SK-N-SH (cell line): ENCODE measurements at regions not wholly inside any gene's neighbourhood (a gene's known extent, or its start where the extent isn't known, plus 50 kb on each side); places are given as distances from the start of the nearest gene placed in this dataset.
A peak's percentile ranks its signal among the peaks of the same experiment; 100 is the strongest.

Experiments
- CTCF ChIA-PET: fragments of 300-600, 350-600 bp; formaldehyde crosslinking; extraction: SDS; loops from one replicate; lab custom pipeline; 2021; lab: Yijun Ruan, JAX
- POLR2A ChIA-PET: fragments of 350-600 bp; sonication (Branson Sonifier 250); formaldehyde crosslinking; extraction: SDS; loops from one replicate; lab custom pipeline; 2020; ENCODE audit warnings: antibody characterized with exemption, inconsistent platforms; lab: Yijun Ruan, JAX
- DNase-seq: peaks from one replicate; pipeline ENCODE4 v3.0.0; 2012
- H2AFZ ChIP-seq: fragments of 200-600 bp; sonication (generic); 2 replicates; pipeline ENCODE4 v1.8.1; 2016; ENCODE audit warnings: antibody characterized with exemption, mild to moderate bottlenecking, low read depth
- H3F3A ChIP-seq: fragments of 200-600 bp; sonication (generic); replicated peaks from 2 replicates; pipeline ENCODE3; 2016; ENCODE audit warnings: antibody characterized with exemption, mild to moderate bottlenecking; ENCODE audit not compliant: insufficient read depth
- H3K27ac ChIP-seq, 2 experiments: fragments of 200-500 bp in 1 of 2; fragments of 200-600 bp in 1 of 2; sonication (Bioruptor generic) in 1 of 2; sonication (generic), shearing (Covaris generic) in 1 of 2; 2 replicates each; pipeline versions ENCODE4 v1.5.1 to v1.6.1; 2014 to 2016; ENCODE audit warnings: low read depth in 2 of 2, inconsistent platforms in 1 of 2, low read length in 1 of 2, mild to moderate bottlenecking in 1 of 2, mixed read lengths in 1 of 2
- H3K27me3 ChIP-seq: fragments of 200-600 bp; sonication (generic), shearing (Covaris generic); 2 replicates; pipeline ENCODE4 v1.6.1; 2016; ENCODE audit warnings: mixed run types; ENCODE audit not compliant: insufficient read depth
- H3K36me3 ChIP-seq, 2 experiments: fragments of 200-500 bp in 1 of 2; fragments of 200-600 bp in 1 of 2; sonication (Bioruptor generic) in 1 of 2; sonication (generic) in 1 of 2; replicated peaks in 1 of 2; 2 replicates each; pipeline versions ENCODE3 to v1.5.1; 2014 to 2016; ENCODE audit warnings: low read length in 1 of 2, mild to moderate bottlenecking in 1 of 2; ENCODE audit not compliant: insufficient read depth in 2 of 2, control insufficient read depth in 1 of 2
- H3K4me1 ChIP-seq, 2 experiments: fragments of 200-500 bp in 1 of 2; fragments of 200-600 bp in 1 of 2; sonication (Bioruptor generic) in 1 of 2; sonication (generic), shearing (Covaris generic) in 1 of 2; 2 replicates each; pipeline versions ENCODE4 v1.5.1 to v1.6.1; 2014 to 2016; ENCODE audit warnings: low read depth in 1 of 2, low read length in 1 of 2, mixed run types in 1 of 2; ENCODE audit not compliant: insufficient read depth in 2 of 2, control insufficient read depth in 1 of 2
- H3K4me2 ChIP-seq: fragments of 200-600 bp; sonication (generic), shearing (Covaris generic); 2 replicates; pipeline ENCODE4 v1.6.1; 2017; ENCODE audit warnings: mixed run types
- H3K4me3 ChIP-seq, 2 experiments: fragments of 200-500 bp in 1 of 2; fragments of 200-600 bp in 1 of 2; sonication (Bioruptor generic) in 1 of 2; sonication (generic), shearing (Covaris generic) in 1 of 2; 2 replicates each; pipeline versions ENCODE4 v1.5.1 to v1.8.1; 2014 to 2016; ENCODE audit warnings: low read depth in 2 of 2, inconsistent platforms in 1 of 2, low read length in 1 of 2, mild to moderate bottlenecking in 1 of 2, mixed read lengths in 1 of 2, moderate library complexity in 1 of 2
- H3K79me2 ChIP-seq: fragments of 200-600 bp; sonication (generic); 2 replicates; pipeline ENCODE4 v1.8.1; 2017; ENCODE audit warnings: mild to moderate bottlenecking; ENCODE audit not compliant: insufficient read depth
- H3K9ac ChIP-seq: fragments of 200-600 bp; sonication (generic); 2 replicates; pipeline ENCODE4 v1.6.1; 2017; ENCODE audit warnings: mixed run types
- H3K9me2 ChIP-seq: fragments of 200-600 bp; sonication (generic); 2 replicates; pipeline ENCODE4 v1.6.1; 2017; ENCODE audit warnings: mixed run types
- H3K9me3 ChIP-seq: fragments of 200-600 bp; sonication (generic); 2 replicates; pipeline ENCODE4 v1.6.1; 2017; ENCODE audit warnings: mixed run types, mild to moderate bottlenecking, moderate library complexity
- H4K20me1 ChIP-seq: fragments of 200-600 bp; sonication (generic); 2 replicates; pipeline ENCODE4 v1.6.1; 2017; ENCODE audit warnings: mild to moderate bottlenecking, mixed run types; ENCODE audit not compliant: insufficient read depth
- CHD2 ChIP-seq: fragments of 150-350 bp; IDR thresholded peaks from 2 replicates; pipeline ENCODE4 v1.6.1; 2018; ENCODE audit warnings: low read length; ENCODE audit not compliant: partially characterized antibody
- CTCF ChIP-seq: fragments of 200-600 bp; sonication (generic); IDR thresholded peaks from 2 replicates; pipeline ENCODE4 v1.6.1; 2017; ENCODE audit warnings: antibody characterized with exemption, mild to moderate bottlenecking, moderate library complexity
- ELF1 ChIP-seq: IDR thresholded peaks from 2 replicates; pipeline ENCODE4 v1.4.0; 2012
- EZH2phosphoT487 ChIP-seq: fragments of 200-600 bp; sonication (generic); IDR thresholded peaks from 2 replicates; pipeline ENCODE4 v1.6.1; 2017; ENCODE audit warnings: low read depth, mixed run types, mild to moderate bottlenecking, antibody characterized with exemption, moderate library complexity, borderline replicate concordance
- GABPA ChIP-seq: IDR thresholded peaks from 2 replicates; pipeline ENCODE4 v1.4.0; 2012; ENCODE audit warnings: low read depth, mild to moderate bottlenecking
- GATA2 ChIP-seq: sonication (generic); formaldehyde crosslinking; IDR thresholded peaks from 2 replicates; pipeline ENCODE4 v1.5.0; 2020; ENCODE audit warnings: mild to moderate bottlenecking, missing genetic modification reagents
- IRF3 ChIP-seq: fragments of 150-350 bp; IDR thresholded peaks from 2 replicates; pipeline ENCODE4 v1.6.1; 2016; ENCODE audit warnings: mild to moderate bottlenecking, low read depth, low read length
- JUND ChIP-seq: IDR thresholded peaks from 2 replicates; pipeline ENCODE4 v1.4.0; 2012
- MXI1 ChIP-seq: IDR thresholded peaks from 2 replicates; pipeline ENCODE4 v1.6.1; 2012; ENCODE audit warnings: mild to moderate bottlenecking, low read depth, low read length, improper control_type of control experiment
- NFIC ChIP-seq: IDR thresholded peaks from 2 replicates; pipeline ENCODE4 v1.4.0; 2012; ENCODE audit warnings: borderline replicate concordance
- POLR2AphosphoS5 ChIP-seq: IDR thresholded peaks from 2 replicates; pipeline ENCODE4 v1.6.1; 2012; ENCODE audit warnings: low read depth, low read length
- SIN3A ChIP-seq: IDR thresholded peaks from 2 replicates; pipeline ENCODE4 v1.6.1; 2012; ENCODE audit warnings: low read depth, mild to moderate bottlenecking, low read length, moderate library complexity, borderline replicate concordance
- SMC3 ChIP-seq: IDR thresholded peaks from 2 replicates; pipeline ENCODE4 v1.6.1; 2012; ENCODE audit warnings: low read depth, low read length, improper control_type of control experiment
- TCF12 ChIP-seq: IDR thresholded peaks from 2 replicates; pipeline ENCODE4 v1.4.0; 2012
- YY1 ChIP-seq: IDR thresholded peaks from 2 replicates; pipeline ENCODE4 v1.4.0; 2012; ENCODE audit warnings: low read depth, mild to moderate bottlenecking
- ZBTB33 ChIP-seq: IDR thresholded peaks from 2 replicates; pipeline ENCODE4 v1.4.0; 2012; ENCODE audit warnings: low read depth, borderline replicate concordance
- WGBS: methylation state at CpG from one replicate; pipeline ENCODE4 v1.1.6; 2017; ENCODE audit warnings: low lambda C conversion rate; 5-methylcytosine and 5-hydroxymethylcytosine counted together
- TF ChIP-seq, protein P1 (sequence below): IDR thresholded peaks from 2 replicates; pipeline ENCODE4 v1.4.0; 2012; ENCODE audit warnings: low read depth, borderline replicate concordance

- TF ChIP-seq, protein P1, sequence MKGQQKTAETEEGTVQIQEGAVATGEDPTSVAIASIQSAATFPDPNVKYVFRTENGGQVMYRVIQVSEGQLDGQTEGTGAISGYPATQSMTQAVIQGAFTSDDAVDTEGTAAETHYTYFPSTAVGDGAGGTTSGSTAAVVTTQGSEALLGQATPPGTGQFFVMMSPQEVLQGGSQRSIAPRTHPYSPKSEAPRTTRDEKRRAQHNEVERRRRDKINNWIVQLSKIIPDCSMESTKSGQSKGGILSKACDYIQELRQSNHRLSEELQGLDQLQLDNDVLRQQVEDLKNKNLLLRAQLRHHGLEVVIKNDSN, result no peak
- TF ChIP-seq IRF3, result no peak
- TF ChIP-seq YY1, result no peak
- TF ChIP-seq TCF12, result peak; percentile 37; the same call in 1 of the 2 replicates
- TF ChIP-seq ELF1, result no peak
- TF ChIP-seq SMC3, result no peak
- TF ChIP-seq POLR2AphosphoS5, result no peak; the same call in 1 of the 2 replicates
- TF ChIP-seq SIN3A, result no peak
- TF ChIP-seq, all 33 proteins: peak for 7
Observed at GRCh38 chr1:219329578-219329977, 155.9 kb downstream of the LYPLAL1 start (continued).

- WGBS, result 91% methylated on average over 9 of the region's 9 CpGs
- CTCF ChIA-PET, result no interaction called here
Observed at GRCh38 chr1:219326843-219327242, 153.2 kb downstream of the LYPLAL1 start.

More at GRCh38 chr1:219326843-219327242, 153.2 kb downstream of the LYPLAL1 start:
- TF ChIP-seq NFIC (no peak), EZH2phosphoT487 (no peak), POLR2AphosphoS5 (no peak), YY1 (no peak), SMC3 (no peak), GABPA (no peak), CTCF (no peak), SIN3A (no peak), MXI1 (no peak), ZBTB33 (no peak), JUND (no peak), GATA2 (no peak), CHD2 (no peak), IRF3 (no peak), TCF12 (no peak)
- TF ChIP-seq, protein P1, result no peak
- H3F3A ChIP-seq, result peaks cover 25% of the 10 kb centered on the region
- POLR2A ChIA-PET, result no interaction called here
- no peak overlapping the region for H3K4me3 ChIP-seq
- no peak overlapping the region for H3K9ac ChIP-seq
- no peak for DNase-seq
- H3K27ac ChIP-seq, result no peak overlapping the region
- H3K79me2 ChIP-seq, result no peaks in the 10 kb centered on the region
- H3K27me3 ChIP-seq, result no peaks in the 10 kb centered on the region
- peaks cover 0 to 39% of the 10 kb centered on the region in 2 experiments; a peak in 3 of 4 replicates for H3K4me1 ChIP-seq
- H3K9me3 ChIP-seq, result no peaks in the 10 kb centered on the region
- no peaks in the 10 kb centered on the region for H4K20me1 ChIP-seq
- H2AFZ ChIP-seq, result no peak overlapping the region
- H3K36me3 ChIP-seq, result no peaks in the 10 kb centered on the region
- no peak overlapping the region for H3K4me2 ChIP-seq
- no peaks in the 10 kb centered on the region for H3K9me2 ChIP-seq
